GM20431 (cell line): ENCODE measurements at regions not wholly inside any gene's neighbourhood (a gene's known extent, or its start where the extent isn't known, plus 50 kb on each side); places are given as distances from the start of the nearest gene placed in this dataset.

ENCODE experiments used
- in situ Hi-C: fragments of 300-500 bp; cut with MseI, MboI; formaldehyde crosslinking; loops from one replicate; pipeline ENCODE4 v1.15.0; 2020; ENCODE audit warnings: low sequenced_read_pairs; ENCODE audit not compliant: unreplicated experiment

DNA sequence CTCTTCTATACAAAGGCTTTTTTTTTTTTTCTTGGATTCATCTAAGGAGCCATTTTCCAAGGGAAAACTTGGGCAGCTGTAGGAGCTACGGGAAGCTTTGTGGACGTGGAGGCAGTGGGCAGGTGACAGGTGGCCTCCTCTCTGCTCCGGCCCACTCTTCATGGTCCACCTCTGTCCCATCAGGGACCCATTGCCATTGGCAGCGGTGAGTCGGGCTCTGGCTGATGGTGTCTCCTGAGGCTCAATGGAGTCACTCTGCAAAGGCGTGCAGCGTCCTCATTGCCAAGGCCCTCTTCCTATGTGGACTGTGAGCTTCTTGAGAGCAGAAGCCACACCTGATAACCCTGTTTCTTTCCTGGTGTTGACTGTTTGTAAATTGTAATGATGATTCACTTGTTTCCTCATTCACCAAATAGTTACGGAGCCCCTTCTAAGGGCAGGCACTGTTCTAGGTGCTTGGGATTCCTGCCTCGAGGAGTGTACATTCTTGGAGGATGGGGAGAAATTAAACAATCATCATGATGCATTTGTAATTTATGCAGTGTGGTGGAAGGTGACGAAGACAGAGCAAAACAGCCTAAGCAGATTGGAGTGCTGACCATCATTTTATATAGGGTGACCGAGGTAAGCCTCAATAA lies 240.3 kb upstream of the HS6ST1 start:
- in situ Hi-C loops, result no loop called here

DNA sequence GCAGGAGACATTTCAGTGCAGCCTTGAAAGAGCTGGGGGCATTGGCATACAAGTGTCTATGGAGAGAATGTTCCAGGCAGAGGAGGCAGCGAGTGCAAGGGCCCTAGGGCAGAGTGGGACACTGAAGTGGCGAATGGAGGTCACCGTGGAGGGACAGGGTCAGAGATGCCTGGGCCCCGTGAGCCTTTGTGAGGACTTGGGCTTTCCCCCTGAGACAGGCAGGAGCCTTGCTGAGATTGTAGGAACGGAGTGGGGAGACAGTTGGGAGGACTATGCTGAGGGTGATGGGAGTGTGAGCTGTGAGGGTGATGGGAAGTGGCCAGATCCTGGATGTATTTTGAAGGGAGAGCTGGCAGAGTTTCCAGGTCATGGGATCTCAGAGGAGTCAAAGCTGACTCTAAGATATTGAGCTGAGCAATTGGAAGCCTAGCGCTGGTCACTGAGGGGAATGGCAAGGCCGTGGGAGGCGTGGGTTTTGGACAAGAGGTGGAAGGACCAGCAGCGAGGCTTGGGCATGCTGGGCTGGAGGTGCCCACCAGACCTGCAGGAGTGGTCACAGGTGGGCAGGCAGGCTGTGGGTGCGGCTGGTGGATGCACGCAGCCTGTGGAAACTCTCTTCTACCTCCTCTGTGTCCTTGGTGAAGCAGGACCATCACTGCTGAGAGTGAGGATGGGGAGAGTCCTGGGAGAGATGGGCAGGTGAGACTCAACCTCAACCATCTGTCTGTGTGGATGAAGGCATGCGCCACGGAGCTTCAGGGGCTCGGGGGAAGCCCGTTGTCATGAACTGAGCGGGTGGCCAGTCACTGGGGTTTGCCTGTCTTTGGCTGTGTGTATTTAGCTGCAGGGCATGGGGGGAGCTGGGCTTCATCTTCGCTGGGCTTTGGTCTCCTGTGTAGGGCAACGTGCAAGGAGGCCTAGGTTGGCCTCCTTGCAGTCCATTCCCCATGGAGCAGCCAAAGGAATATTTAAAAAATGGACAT lies 241.2 kb upstream of the HS6ST1 start:
- in situ Hi-C loops, result no loop called here

DNA sequence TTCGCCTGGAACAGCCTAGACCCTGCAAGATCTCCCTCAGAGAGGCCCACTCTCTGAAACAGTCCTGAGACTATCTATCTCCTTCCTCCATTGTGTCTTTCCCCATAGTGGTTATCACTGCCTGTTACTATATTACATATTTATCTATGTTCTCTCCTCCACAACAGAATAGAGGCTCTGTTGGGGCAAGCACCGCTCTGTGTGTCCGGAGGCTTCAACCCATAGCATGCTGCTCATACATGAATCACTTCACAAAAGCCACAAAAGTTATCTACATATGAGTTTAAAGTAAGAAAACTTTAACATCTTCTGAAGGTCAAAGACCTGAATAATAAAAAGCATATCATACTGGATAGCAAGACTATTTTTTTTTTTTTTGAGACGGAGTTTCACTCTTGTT lies 242.1 kb upstream of the HS6ST1 start:
- in situ Hi-C loops, result no loop called here

DNA sequence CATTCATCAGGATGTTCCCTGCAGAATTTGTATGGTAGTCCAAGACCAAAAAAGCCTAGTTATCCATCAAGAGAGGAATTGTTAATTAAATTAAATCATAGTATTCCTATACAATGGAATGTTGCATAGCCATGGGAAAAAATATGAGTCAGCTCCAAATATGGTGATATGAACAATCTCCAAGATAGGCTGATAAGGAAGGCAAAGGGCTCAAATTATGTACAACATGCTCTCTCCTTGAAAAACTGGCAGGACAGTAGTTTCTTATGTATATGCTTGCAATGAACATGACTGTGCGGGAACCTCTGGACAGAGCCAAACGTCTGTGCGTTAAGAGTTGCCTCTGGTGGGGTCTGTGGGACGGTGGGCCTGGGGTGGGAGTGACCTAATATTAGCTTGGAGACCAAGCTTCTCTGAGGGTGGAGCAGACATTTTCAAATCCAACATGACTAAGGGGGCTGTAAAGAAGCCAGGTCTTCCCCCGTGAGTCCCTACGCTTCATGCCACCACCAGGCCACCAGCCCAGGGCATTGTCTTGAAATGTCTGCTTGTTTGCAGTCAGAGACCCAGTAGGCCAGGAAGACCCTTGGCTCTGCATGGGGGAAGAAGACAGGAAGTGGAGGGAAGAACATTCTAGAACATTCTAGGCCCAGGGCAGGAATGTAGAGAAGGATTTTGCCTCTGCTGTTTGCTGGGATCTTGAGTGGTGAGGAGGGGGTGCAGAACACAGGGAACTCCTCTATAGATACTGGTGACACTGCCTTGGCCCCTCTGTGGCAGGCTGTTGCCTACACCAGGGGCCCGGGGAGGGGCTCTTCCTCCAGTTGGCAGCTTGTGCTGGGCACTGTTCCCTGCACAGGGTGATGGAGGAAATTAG lies 244.0 kb upstream of the HS6ST1 start:
- in situ Hi-C loops, result no loop called here

DNA sequence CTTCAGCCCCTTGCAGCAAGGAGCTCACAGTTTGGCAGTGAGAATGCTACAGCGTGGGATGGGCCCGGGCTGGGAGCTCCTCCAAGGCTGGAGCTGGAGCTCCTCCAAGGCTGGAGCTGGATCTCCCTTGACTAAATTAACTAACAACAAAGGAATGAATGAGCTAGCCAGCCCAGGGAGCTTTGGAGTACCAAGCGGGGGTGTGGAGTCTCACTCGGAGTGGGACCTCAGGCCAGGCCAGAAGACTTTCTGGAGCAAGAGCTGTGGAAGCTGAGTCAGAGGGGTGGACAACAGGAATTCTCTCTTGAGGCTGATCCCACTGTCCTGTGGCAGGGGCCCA lies 244.7 kb upstream of the HS6ST1 start:
- in situ Hi-C loops, result no loop called here

DNA sequence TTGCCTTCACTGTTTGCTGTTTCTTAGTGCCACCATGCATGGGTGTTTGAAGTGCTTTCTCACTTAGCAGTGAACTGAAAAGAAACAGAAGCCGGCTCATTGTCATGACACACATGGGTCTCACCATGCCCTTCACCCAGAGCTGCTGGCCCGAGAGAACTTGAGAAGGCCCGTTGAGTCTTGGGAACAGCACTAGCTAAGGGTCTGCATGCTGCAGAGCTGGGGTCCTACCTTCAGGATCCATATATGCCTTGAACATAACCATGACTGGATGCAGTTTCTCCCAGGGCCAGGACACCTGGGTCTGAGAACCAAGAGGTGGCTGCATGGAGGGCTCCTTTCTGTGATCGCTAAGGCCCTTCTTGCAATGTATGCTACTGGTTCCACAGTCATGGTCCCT lies 245.5 kb upstream of the HS6ST1 start:
- in situ Hi-C loops, result no loop called here

DNA sequence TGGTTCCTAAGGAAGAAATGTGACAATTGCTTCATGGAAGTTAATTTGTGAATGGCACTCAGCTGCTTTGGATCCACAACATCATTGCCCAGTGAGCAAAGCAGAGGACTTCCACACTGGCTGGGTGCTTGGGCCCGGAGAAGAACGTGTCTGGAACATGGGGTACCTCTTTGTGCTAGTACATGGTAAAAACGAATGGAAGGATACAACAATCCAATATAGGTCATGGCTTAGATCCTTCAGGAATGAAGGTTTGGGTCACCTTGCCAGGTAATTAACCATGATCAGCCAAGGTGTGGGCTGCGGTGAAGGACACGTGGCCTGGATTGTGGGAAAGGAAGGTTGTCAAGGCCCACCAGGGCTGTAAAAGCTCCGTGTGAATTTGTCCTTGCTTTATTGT lies 245.9 kb upstream of the HS6ST1 start:
- in situ Hi-C loops, result no loop called here

DNA sequence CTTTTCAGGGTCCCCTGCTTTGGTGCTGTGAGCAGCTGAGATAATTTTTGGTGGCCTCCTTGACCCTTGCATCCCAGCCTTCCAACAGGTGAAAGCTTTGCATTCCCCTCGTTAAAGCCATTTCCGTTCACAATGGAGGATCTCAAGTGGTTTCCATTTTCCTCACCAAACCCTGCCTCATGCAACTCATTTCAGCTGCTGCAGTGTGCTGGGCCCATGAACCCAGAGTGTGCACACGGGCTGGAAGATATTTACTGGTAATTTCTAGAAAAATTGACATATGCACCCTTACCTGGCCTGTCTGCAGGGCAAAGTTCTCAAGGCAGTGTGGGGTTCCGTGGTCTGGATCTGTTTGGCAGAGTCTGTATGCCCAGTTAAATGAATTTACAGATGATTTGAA lies 246.8 kb upstream of the HS6ST1 start:
- in situ Hi-C loops, result no loop called here

DNA sequence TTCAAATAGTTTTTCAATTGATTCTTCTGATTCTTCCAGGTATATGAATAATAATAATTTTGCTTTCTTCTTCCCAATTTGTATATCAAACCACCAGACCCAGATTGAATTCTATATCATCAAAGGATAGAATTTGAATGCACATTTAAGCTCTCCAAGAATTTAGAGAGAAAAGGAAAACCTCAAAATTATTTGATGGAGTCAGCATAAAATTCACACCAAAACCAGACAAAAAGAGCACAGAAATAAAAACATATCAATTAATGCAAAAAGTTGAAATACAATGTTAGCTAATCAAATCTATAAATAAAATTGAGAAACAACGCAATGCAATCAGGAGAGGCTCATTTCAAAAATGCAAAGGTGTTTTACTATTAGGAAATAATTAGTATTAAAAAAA lies 248.0 kb upstream of the HS6ST1 start:
- in situ Hi-C loops, result no loop called here

DNA sequence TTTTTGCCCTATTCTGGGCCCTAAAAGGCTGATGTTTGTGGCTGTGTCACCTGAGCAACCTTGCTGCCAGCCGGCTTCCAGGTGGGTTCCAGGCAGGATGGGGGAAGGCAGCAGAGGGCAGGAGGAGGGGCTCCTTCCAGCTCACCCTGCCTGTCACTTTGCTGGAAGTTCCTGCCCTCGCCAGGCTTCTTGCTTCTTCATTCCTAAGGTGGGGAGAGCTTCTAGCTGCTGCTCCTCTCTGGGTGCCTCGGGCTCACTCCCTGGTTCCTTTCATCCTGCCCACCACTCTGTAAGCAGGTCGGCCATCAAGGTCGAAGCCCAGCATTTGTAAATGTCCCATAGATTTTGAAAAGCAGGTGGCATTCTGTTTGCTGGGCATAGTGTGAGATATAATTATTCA lies 249.4 kb upstream of the HS6ST1 start:
- in situ Hi-C loops, result no loop called here

DNA sequence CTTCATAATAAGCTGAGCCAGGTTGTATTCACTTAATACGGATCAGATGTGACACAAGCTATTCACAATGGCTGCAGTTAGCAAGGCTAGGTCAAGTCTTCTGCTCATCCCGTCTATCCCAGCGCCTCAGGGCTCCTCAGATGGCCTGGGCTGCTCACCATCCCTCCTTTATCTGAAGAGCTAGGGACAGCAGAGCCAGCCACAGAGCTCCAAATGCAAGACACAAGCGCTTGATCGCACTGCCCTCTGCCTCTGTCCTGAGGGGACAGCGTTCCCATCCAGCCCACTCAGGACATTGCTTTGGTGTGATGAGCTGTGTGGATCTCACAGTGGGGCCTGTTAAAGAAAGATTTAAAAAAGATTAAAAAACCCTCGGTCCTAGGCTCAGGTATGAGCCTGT lies 254.4 kb upstream of the HS6ST1 start:
- in situ Hi-C loops, result no loop called here

DNA sequence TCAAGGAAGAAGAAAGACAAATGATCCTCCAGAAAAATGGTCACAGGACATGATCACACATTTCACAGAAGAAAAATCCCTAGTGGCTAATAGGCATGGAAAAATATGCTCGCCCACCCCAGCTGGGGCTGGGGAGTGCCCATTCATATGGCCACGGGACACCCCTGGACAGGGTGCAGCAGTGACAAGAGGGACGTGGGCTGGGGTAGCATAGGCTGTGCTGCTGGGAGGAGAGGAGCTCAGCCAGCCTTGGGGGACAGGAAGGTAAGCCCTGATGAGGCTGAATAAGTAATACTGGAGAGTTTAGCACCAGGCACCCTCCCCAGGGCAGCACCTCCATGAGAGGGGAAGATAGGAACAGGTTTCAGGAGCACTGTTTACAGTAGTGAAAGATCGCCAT lies 254.9 kb upstream of the HS6ST1 start:
- in situ Hi-C loops, result no loop called here

DNA sequence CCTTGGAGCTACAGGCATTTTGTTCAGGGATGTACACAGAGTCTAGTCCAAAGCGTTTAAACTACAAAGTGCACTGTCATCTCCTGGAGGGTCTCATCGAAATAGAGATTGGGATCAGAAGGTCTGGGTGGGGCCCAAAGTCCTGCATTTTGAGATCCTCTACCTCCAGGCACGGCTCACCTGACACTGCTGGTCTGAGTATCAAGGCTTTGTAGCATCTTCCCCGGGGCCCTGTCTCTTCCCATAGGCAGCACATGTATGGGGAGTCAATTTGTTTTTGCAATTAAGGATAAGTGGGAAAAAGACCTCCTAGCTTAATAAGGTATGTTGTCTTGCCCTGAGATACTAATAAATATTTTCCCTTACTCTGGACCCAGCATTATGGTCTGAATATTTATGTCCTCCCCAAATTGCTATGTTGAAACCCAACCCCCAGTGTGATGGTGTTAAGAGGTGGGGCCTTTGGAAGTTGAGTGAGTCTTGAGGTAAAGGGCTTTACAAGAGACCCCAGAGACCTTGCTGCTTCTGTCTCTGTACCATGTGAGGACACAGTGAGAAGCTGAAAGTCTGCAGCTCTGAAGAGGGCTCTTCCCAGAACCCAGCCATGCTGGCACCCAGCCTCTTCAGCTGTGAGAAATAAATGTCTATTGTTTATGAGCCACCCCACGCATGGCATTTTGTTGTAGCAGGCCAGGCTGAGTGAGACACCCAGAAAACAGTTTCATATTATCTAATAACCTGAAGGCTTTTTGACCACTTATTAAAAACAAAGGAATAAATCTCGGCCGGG lies 258.7 kb upstream of the HS6ST1 start:
- in situ Hi-C loops, result no loop called here

DNA sequence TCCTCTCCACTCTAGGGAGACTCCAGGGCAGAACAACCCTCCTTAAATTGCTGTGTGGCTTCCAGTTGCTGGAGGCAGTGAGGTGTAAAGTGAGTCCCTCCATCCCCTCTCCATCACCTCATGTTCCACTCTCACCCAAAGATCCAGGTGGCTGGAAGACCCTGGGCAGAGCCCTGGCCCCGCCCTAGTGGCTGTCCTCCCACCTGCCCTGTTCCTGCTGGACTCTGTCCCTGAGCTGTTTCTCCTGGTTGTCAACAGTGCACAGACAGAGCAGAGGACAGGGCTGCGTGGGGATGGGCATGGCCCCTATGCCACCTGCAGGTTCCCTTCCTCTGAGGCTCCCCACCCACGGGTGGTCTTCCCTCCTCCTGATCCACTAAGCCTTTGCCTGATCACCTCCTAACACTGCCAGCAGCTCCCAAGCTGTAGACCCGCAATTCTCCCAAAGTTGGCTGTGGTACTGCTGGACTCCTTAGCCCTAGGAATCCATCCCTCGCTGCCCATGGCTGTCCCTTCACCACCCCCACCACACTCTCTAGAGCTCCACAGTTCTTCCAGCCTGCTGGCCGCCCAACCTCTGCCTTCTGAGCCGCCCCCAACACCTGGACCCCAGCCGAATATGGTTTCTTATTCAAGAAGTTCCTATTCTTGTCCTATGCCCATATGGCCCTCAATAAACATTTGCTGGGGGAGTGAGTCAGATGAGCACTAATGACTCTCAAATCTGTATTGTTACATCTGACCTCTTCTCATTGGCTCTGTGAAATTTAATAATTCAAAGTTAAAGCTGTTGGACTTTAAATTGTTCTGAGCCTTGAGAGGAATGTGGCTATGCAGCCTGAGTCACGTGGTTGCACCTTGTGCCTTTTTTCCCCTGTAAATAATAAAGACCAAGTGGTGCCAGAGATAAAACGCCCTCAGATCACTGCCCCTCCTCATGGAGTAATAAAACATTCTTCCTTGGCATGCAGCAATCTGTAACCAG lies 260.0 kb upstream of the HS6ST1 start:
- in situ Hi-C loops, result no loop called here

DNA sequence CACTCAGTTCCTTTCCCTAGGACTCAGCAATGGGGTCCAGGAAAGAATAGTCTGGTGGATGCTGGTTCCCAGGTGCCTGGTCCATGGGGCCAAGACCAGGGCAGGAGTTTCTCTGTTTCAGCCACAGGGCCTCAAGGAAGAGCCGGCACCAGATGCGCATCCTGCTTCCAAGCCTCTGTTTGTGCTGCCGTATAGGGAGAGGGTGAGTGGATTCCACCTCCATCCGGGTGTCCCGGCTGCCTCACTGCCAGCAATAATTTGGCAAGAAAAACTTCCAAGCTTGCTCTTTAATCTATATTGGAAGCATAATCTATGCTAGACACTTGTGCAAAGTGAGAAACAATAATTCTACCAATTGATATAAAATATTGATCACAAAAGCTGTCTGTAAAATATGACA lies 261.2 kb upstream of the HS6ST1 start:
- in situ Hi-C loops, result no loop called here

DNA sequence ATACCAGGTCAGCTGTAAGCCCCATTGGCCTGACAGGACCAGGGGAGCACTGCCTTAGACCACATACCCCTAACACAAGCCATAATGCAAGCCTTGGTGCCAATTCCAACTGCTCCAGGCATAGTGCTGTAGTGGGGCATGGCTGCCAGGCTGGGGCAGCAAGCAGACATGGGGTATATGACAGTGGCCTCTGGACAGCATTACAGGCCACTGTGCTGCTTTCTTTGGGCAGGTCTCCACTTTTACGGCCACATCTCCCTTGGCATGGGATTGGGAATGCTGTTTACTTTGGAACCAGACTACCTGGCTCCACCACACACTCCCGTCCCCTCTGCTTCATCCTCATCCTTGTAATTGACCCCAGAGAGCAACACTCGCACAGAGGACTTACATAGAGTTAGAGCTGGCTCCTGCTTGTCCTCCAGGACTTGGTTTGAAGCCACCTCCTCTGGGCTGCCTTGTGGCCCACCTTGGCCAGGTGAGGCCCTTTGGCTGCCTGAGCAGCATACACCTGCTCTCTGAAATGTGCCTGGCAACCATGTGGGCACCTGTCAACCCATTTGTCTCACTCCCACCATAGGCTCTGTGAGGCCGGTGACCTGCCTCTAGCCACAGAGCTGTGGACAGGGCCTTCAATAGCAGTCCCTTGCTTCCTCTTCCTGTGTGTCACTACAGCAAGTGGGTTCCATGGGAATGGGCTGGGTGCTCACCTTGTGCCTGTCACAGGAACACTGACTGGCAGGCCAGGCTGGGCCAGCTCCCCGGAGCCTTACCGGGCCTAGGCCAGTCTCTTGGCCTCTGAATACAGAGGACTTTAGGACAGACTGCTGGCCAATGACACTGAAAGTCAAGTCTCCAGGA lies 262.6 kb upstream of the HS6ST1 start:
- in situ Hi-C loops, result no loop called here

DNA sequence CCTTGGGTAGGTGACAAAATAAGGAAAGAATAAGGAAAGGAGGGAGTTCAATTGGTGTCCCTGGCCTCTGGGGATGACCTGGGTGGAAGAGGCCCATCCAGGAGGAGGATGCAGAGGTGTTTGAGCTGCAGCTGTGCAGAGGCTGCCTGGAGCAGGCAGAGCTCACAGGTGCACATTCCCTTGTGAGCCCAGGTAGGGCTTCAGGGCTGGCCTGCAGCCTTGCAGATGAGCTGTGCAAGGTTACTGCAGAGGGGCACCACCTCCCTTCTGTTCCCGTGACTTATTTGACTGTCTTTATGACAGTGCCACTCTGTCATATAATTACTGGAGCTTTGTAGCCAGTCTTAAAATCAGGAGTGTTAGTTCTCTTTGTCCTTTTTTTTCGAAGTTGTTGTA lies 263.2 kb upstream of the HS6ST1 start:
- in situ Hi-C loops, result no loop called here

DNA sequence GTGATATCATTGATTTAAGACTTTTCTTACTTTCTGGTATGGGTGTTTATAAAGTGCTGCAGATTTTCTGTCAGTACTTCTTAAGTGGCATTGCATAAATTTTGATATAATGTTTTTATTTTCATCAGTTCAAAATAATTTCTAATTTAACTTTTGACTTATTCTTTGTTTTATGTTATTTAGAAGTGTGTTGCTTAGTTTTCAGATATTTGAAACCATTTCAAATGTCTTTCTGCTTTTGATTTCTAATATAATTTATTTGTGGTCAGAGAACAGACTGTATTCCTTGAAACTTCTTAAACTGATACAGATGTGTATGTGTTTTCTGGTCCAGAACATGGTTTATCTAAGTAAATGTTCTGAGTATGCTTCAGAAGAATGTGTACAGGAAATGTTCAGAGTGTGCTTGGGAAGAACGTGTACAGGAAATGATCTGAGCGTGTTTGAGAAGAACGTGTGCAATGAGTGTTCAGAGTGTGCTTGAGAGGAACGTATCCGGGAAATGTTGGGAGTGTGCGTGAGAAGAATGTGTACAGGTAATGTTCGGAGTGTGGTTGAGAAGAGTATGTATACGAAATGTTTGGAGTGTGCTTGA lies 265.7 kb upstream of the HS6ST1 start:
- in situ Hi-C loops, result no loop called here
